ENCODE measurements at regions not wholly inside any gene's neighbourhood (a gene's known extent, or its start where the extent isn't known, plus 50 kb on each side); places are given as distances from the start of the nearest gene placed in this dataset.

DNA sequence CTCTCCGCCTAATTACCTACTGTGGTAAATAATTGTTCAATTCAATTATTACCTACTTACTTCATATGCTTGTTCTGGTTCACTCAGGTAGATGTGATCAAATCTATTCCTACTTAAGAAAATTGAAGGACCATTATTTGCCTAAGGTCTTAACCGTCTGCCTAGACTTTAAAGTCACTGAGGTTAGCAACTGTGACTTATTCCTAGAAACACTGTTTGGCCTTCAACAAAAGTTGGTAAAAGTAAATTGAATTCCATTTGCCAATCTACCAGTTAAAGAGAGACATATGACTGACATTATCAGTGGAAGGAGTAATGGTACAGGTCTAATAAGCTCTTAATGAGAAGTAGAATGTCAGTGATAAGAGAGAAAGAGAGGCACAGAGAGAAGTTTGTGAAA, 491.5 kb downstream of the NYAP2 start:
- no peak overlapping the region for H3K56ac ChIP-seq (ENCODE audit: insufficient read length, low read depth, low read length)
- H3K9ac ChIP-seq (ENCODE audit: extremely low read depth, insufficient read length, low read length) = no peak overlapping the region
- no peak overlapping the region for H4K91ac ChIP-seq (ENCODE audit: insufficient read length, low read depth, low read length)
- no peak for DNase-seq
- no peak overlapping the region for H2AK5ac ChIP-seq (ENCODE audit: insufficient read length, low read length)
- no peak overlapping the region for H3K4ac ChIP-seq (ENCODE audit: low read depth, low read length)
- no peaks in the 10 kb centered on the region; a peak in 1 of 5 replicates for H3K9me3 Mint-ChIP-seq
- no peak overlapping the region for H3K14ac ChIP-seq (ENCODE audit: insufficient read depth, low read length)
- H2BK15ac ChIP-seq (ENCODE audit: low read depth, low read length) = no peak overlapping the region
- no peak overlapping the region for H3K27ac Mint-ChIP-seq
- no peak overlapping the region for H2BK5ac ChIP-seq (ENCODE audit: insufficient read length, low read length)
- no peak overlapping the region for H3K18ac ChIP-seq (ENCODE audit: insufficient read length, low read depth, low read length)
- no peaks in the 10 kb centered on the region for H3K27me3 ChIP-seq (ENCODE audit: insufficient read depth, low read length)
- H3K36me3 Mint-ChIP-seq (ENCODE audit: insufficient read depth in 1 of 3, low read depth in 3 of 3) = no peaks in the 10 kb centered on the region; a peak in 1 of 7 replicates
- no peak overlapping the region for H3K4me3 Mint-ChIP-seq
- H3K23ac ChIP-seq (ENCODE audit: insufficient read length, low read depth, low read length) = no peak overlapping the region
- H3K79me2 ChIP-seq (ENCODE audit: insufficient read depth, low read length) = no peaks in the 10 kb centered on the region
- H3K4me1 ChIP-seq (ENCODE audit: insufficient read depth, low read length) = no peaks in the 10 kb centered on the region
- H3K27ac ChIP-seq (ENCODE audit: insufficient read length, low read depth, low read length) = no peak overlapping the region
- H3K4me1 Mint-ChIP-seq = no peaks in the 10 kb centered on the region
- H2BK12ac ChIP-seq (ENCODE audit: insufficient read length, low read depth, low read length) = no peak overlapping the region
- H2BK20ac ChIP-seq (ENCODE audit: low read depth, low read length, poor library complexity, severe bottlenecking) = no peak overlapping the region
- no peaks in the 10 kb centered on the region for H3K23me2 ChIP-seq (ENCODE audit: insufficient read length, low read depth, low read length, poor library complexity, severe bottlenecking)
- H3K9me3 ChIP-seq (ENCODE audit: control insufficient read depth, low read depth, low read length) = no peaks in the 10 kb centered on the region
- H3K27me3 Mint-ChIP-seq (ENCODE audit: low read depth) = no peaks in the 10 kb centered on the region
- H4K20me1 ChIP-seq (ENCODE audit: control insufficient read depth, insufficient read depth, insufficient read length) = no peaks in the 10 kb centered on the region
- no peaks in the 10 kb centered on the region for H3K79me1 ChIP-seq (ENCODE audit: insufficient read depth, low read depth, low read length, poor library complexity, severe bottlenecking)
- no peak overlapping the region for H3K4me2 ChIP-seq (ENCODE audit: insufficient read depth, insufficient read length, low read length)
- no peak overlapping the region for H3T11ph ChIP-seq (ENCODE audit: low read length)
- WGBS (ENCODE audit: extremely low coverage, insufficient read length, low lambda C conversion rate) = no CpG with 5 or more reads among the region's 2 CpGs
- H4K5ac ChIP-seq (ENCODE audit: insufficient read length, low read depth, low read length) = no peak overlapping the region
- H2AFZ ChIP-seq (ENCODE audit: low read length) = no peak overlapping the region
- no peak overlapping the region for H2BK120ac ChIP-seq (ENCODE audit: low read depth, low read length, poor library complexity, severe bottlenecking)
- H4K8ac ChIP-seq (replicated peaks; ENCODE audit: insufficient read length, low read depth, low read length) = no peak overlapping the region
- TF ChIP-seq, protein P1, sequence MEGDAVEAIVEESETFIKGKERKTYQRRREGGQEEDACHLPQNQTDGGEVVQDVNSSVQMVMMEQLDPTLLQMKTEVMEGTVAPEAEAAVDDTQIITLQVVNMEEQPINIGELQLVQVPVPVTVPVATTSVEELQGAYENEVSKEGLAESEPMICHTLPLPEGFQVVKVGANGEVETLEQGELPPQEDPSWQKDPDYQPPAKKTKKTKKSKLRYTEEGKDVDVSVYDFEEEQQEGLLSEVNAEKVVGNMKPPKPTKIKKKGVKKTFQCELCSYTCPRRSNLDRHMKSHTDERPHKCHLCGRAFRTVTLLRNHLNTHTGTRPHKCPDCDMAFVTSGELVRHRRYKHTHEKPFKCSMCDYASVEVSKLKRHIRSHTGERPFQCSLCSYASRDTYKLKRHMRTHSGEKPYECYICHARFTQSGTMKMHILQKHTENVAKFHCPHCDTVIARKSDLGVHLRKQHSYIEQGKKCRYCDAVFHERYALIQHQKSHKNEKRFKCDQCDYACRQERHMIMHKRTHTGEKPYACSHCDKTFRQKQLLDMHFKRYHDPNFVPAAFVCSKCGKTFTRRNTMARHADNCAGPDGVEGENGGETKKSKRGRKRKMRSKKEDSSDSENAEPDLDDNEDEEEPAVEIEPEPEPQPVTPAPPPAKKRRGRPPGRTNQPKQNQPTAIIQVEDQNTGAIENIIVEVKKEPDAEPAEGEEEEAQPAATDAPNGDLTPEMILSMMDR (conservative IDR thresholded peaks at IDR 0.05) = no peak

Measured in H9 (cell line).